Left ventricle myocardium inferior (tissue), 1 donor: ENCODE measurements at regions not wholly inside any gene's neighbourhood (a gene's known extent, or its start where the extent isn't known, plus 50 kb on each side); places are given as distances from the start of the nearest gene placed in this dataset.

Experiments
- DNase-seq: peaks from one replicate; pipeline ENCODE4 v3.0.0-alpha.2; 2020
- H3K27ac ChIP-seq: fragments of 200-600 bp; replicated peaks from 2 replicates; pipeline ENCODE4 v1.8.0; 2021
- H3K27me3 ChIP-seq: fragments of 200-600 bp; 2 replicates; pipeline ENCODE4 v1.8.0; 2021; ENCODE audit warnings: low read depth
- H3K36me3 ChIP-seq: fragments of 200-600 bp; 2 replicates; pipeline ENCODE4 v1.8.0; 2021
- H3K4me1 ChIP-seq: fragments of 200-600 bp; 2 replicates; pipeline ENCODE4 v1.8.0; 2021
- H3K4me3 ChIP-seq: fragments of 200-600 bp; 2 replicates; pipeline ENCODE4 v1.8.0; 2021; ENCODE audit warnings: mild to moderate bottlenecking, moderate library complexity
- H3K9me3 ChIP-seq: fragments of 200-600 bp; replicated peaks from 2 replicates; pipeline ENCODE4 v1.8.0; 2021
- intact Hi-C: fragments of 100-400 bp; cut with micrococcal nuclease; formaldehyde crosslinking; loops from one replicate; pipeline ENCODE4 v1.11.0; 2022
- TF ChIP-seq, protein P1 (sequence below): fragments of 200-600 bp; IDR thresholded peaks from 2 replicates; pipeline ENCODE4 v1.8.0; 2021; ENCODE audit warnings: antibody characterized with exemption, mild to moderate bottlenecking, borderline replicate concordance
- donor health status: DM: no; HTN: yes; CAD: no; lungs with severe emphysema.

DNA sequence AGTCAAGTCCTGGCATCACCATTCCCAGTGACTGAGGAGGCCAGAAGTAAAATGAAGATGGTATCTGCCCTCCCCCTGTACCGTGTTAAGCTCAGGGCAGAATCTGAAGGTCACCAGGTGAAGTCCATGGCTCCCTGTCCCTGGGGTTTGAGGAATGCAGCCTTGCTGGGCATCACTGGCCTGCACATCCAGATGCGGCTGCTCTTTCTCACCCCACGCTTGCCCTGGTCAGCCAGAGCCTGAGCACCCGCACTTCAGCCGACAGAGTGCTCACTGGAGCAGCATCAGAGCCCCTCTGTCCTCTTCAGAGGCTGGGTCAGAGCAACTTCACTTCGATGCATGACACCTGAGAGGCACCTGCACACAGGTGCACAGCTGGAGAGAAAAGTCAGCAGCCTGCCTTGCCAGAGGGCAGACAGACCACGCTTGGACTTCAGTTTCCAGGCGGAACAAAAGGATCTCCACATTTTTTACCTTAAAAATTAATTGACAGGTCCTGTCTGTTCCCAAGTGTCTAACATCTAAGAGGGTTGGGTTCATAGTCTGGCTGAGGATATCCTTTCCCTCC is 267.3 kb downstream of the ANAPC1 start:
- Histone ChIP-seq H3K27ac (no peak overlapping the region), H3K4me1 (peaks cover 21% of the 10 kb centered on the region), H3K4me3 (no peak overlapping the region), H3K9me3 (no peaks in the 10 kb centered on the region), H3K36me3 (no peaks in the 10 kb centered on the region), H3K27me3 (no peaks in the 10 kb centered on the region)
- TF ChIP-seq, protein P1, sequence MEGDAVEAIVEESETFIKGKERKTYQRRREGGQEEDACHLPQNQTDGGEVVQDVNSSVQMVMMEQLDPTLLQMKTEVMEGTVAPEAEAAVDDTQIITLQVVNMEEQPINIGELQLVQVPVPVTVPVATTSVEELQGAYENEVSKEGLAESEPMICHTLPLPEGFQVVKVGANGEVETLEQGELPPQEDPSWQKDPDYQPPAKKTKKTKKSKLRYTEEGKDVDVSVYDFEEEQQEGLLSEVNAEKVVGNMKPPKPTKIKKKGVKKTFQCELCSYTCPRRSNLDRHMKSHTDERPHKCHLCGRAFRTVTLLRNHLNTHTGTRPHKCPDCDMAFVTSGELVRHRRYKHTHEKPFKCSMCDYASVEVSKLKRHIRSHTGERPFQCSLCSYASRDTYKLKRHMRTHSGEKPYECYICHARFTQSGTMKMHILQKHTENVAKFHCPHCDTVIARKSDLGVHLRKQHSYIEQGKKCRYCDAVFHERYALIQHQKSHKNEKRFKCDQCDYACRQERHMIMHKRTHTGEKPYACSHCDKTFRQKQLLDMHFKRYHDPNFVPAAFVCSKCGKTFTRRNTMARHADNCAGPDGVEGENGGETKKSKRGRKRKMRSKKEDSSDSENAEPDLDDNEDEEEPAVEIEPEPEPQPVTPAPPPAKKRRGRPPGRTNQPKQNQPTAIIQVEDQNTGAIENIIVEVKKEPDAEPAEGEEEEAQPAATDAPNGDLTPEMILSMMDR, result no peak
- intact Hi-C loops, result no loop called here
- DNase-seq, result no peak

DNA sequence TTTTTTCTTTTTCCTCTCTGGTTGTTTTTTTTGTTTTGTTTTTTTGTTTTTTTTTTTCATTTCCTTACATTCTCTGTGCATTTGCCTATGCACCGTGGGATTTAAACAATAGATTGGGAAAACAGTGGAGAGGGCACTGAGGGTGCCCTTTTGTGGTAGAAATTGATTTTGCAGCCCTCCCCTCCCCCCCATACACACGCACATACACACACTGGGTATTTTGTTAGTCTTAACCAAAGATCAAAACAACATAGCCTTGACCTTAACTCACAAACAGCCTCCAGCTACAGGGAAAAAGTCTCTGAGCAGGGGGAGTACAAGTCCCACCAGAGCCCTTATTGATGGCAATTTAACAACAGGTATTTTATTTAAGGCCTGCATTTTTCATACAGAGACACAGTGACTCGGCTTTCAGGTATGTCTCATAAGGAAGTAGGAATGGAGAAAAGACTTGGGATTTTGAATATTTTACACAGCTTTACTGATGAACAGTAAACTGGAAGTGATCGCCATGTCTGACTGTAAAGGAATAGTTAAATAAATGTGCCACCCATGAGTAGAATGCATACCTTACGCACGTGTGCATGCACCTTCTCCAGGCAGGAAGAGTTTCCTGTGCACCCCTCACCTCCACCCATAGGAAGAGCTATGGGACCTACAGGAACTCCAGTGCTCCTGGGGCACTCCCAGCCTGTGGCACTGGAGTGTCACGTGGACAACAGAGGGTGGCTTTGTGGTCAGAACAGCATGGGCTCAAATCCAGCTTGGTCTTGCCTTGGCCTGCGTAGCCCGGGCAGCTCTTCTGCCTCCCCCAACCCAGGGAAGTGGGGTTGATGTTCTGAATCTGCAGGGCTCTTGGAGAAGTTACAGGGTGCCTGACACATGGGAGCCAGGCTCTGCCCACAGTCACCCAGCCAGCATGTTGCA is 266.4 kb downstream of the ANAPC1 start:
- H3K27me3 ChIP-seq, result no peaks in the 10 kb centered on the region
- no peaks in the 10 kb centered on the region for H3K36me3 ChIP-seq
- no peaks in the 10 kb centered on the region for H3K9me3 ChIP-seq
- H3K4me1 ChIP-seq, result peaks cover 21% of the 10 kb centered on the region
- TF ChIP-seq, protein P1, result no peak
- no peak for DNase-seq
- H3K27ac ChIP-seq, result peak overlapping the region; percentile 19
- H3K4me3 ChIP-seq, result no peak overlapping the region
- intact Hi-C loops, result no loop called here

DNA sequence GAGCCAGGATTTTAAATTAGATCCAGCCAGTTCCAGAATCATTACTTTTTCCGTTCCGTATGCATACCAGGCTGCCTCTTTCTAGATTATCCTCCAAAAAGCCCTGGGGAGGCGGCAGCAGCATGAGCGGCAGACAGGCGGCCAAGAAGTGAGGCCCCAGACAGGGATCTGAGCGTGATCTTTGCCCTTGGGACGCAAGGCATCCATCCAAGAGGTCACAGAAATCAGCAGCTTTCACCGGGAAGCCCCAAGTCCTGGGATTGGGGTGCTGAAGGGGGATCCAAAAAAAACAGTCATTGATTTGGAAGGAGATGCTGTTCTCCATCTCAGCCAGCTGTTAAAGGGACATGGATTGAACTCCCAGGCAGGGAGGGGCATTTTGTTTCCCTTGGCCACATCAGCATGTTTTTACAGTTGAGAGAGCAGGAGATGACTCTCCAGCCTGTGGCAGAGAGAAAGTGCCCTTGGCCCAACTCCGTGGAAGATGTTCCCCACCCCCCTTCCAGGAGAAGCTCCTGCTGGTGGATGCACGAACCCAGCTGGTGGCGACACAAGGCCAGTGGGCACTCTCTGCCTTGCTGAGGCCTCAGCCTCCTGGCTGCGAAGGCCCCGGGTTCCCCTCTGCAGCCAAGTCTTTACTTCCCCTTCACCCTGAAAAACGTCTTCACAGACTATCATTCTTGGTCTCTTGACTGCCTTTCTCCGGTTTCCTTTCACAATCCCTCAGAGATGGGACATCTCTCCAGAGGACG is 265.6 kb downstream of the ANAPC1 start:
- TF ChIP-seq, protein P1, result peak; percentile 10
- DNase-seq, result peak; percentile 45
- intact Hi-C loops, result no loop called here
- Histone ChIP-seq H3K4me3 (no peak overlapping the region), H3K27me3 (no peaks in the 10 kb centered on the region), H3K27ac (peak overlapping the region; percentile 19), H3K36me3 (no peaks in the 10 kb centered on the region), H3K9me3 (no peaks in the 10 kb centered on the region), H3K4me1 (peaks cover 21% of the 10 kb centered on the region)

DNA sequence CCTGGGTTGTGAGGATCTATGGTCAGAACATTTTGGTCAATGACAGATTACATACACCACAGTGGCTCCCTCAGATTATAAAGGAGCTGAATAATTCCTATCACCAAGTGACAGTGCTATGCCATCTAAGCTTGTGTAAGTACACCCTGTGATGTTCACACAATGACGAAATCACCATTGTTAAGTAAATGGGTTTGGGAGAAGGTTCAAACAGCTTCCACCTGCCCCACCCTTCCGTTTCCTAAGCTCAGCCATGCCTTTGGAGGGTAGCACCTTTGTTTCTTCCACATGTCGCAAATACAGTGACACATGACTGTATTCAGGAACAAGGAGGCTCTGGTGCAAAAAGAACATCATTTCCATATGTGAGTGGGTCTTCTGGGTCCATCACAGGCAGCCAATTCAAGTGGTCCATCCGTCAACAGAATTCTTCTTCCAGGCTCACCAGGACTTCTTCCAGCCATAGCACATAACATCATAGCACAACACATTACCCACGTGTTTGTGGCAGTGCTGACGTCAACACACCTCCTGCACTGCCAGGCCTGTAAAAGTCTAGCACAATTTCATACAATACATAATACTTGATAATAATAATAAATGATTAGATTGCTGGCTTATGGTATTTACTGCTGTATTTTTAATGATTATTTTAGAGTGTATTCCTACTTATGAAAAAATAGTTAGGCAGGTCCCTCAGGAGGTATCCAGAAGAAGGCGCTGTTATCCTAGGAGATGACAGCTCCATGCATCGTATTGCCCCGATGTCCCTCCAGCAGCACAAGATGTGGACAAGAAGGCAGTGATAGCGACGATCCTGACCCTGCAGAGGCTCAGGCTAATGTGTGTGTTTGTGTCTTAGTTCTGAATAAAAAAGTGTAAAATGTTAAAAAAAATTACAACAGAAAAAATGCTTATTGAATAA is 264.8 kb downstream of the ANAPC1 start:
- DNase-seq, result no peak
- Histone ChIP-seq H3K4me1 (peaks cover 21% of the 10 kb centered on the region), H3K4me3 (no peak overlapping the region), H3K27me3 (no peaks in the 10 kb centered on the region), H3K9me3 (no peaks in the 10 kb centered on the region), H3K27ac (peak overlapping the region; percentile 4), H3K36me3 (no peaks in the 10 kb centered on the region)
- intact Hi-C loops, result no loop called here
- TF ChIP-seq, protein P1, result no peak

DNA sequence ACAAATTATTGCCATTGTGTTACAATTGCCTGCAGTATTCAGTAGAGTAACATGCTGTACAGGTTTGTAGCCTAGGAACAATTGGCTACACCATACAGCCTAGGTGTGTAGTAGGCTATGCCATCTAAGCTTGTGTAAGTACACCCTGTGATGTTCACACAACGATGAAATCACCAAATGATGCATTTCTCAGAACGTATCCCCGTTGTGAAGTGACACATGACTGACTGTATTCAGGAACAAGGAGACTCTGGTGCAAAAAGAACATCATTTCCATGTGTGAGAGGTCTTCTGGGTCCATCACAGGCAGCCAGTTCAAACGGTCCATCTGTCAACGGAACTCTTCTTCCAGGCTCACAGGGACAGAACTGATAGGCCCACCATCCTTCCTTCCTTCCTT is 263.7 kb downstream of the ANAPC1 start:
- intact Hi-C loops, result no loop called here
- no peak for DNase-seq
- no peak overlapping the region for H3K27ac ChIP-seq
- TF ChIP-seq, protein P1, result no peak
- peaks cover 21% of the 10 kb centered on the region for H3K4me1 ChIP-seq
- H3K4me3 ChIP-seq, result no peak overlapping the region
- no peaks in the 10 kb centered on the region for H3K27me3 ChIP-seq
- no peaks in the 10 kb centered on the region for H3K9me3 ChIP-seq
- H3K36me3 ChIP-seq, result no peaks in the 10 kb centered on the region
